HCT116 (cell line): ENCODE measurements at regions not wholly inside any gene's neighbourhood (a gene's known extent, or its start where the extent isn't known, plus 50 kb on each side); places are given as distances from the start of the nearest gene placed in this dataset.

ENCODE experiments used
- ATAC-seq: fragments of 200-7000 bp; cut with Tn5 transposase; 2 replicates; pipeline ENCODE4 v1.9.1; 2020; ENCODE audit warnings: mild to moderate bottlenecking, moderate library complexity
- BruUV-seq: library from RNA; stranded (reverse); fragments of 400-500 nt; replicated peaks from 2 replicates; lab custom pipeline; 2021; lab: Mats Ljungman, UMichigan
- CTCF ChIA-PET: fragments of 300-600 bp; sonication (Branson Sonifier 250); formaldehyde crosslinking; loops from one replicate; lab custom pipeline; 2021; ENCODE audit warnings: antibody characterized with exemption; lab: Charles Lee
- POLR2A ChIA-PET: fragments of 300-600, 350-600 bp; sonication (Branson Sonifier 250); formaldehyde crosslinking; loops from one replicate; lab custom pipeline; 2021; ENCODE audit warnings: antibody characterized with exemption; lab: Charles Lee
- RAD21 ChIA-PET, 2 experiments: fragments of 300-600 bp; sonication (Branson Sonifier 250); formaldehyde crosslinking; loops; one replicate each; lab custom pipeline; 2023; ENCODE audit warnings: low total read pairs in 2 of 2; ENCODE audit not compliant: uncharacterized antibody in 2 of 2, unreplicated experiment in 2 of 2, low non-redundant PET in 1 of 2; lab: Charles Lee
- DNase-seq: peaks from one replicate; pipeline ENCODE4 v3.0.0-alpha.2; 2010; ENCODE audit warnings: low read depth, low spot score
- H2AFZ ChIP-seq: fragments of 200-600 bp; shearing (Covaris generic), sonication (generic); 2 replicates; pipeline ENCODE4 v1.6.1; 2017; ENCODE audit warnings: low read depth, mixed run types, mixed read lengths, antibody characterized with exemption, low read length; ENCODE audit not compliant: poor library complexity, severe bottlenecking
- H3K27ac ChIP-seq: 2 replicates; pipeline ENCODE4 v1.5.1; 2012; ENCODE audit warnings: low read depth, low read length
- H3K27me3 ChIP-seq: fragments of 200-600 bp; sonication (generic); 2 replicates; pipeline ENCODE4 v1.6.1; 2016; ENCODE audit warnings: mixed run types, low read length, mixed read lengths; ENCODE audit not compliant: insufficient read depth
- H3K36me3 ChIP-seq, 2 experiments: fragments of 200-500 bp in 1 of 2; fragments of 200-600 bp in 1 of 2; sonication (Bioruptor generic) in 1 of 2; sonication (generic) in 1 of 2; 2 replicates each; pipeline versions ENCODE4 v1.5.1 to v1.6.1; 2014 to 2016; ENCODE audit warnings: low read length in 2 of 2, inconsistent platforms in 1 of 2, mixed read lengths in 1 of 2, mixed run types in 1 of 2; ENCODE audit not compliant: insufficient read depth in 2 of 2, control insufficient read depth in 1 of 2
- H3K4me1 ChIP-seq, 2 experiments: fragments of 200-600 bp in 1 of 2; sonication (generic) in 1 of 2; 2 replicates each; pipeline versions ENCODE4 v1.5.1 to v1.6.1; 2012 to 2017; ENCODE audit warnings: low read length in 2 of 2, inconsistent platforms in 1 of 2, mild to moderate bottlenecking in 1 of 2, mixed read lengths in 1 of 2, mixed run types in 1 of 2, moderate library complexity in 1 of 2; ENCODE audit not compliant: insufficient read depth in 2 of 2, control insufficient read depth in 1 of 2
- H3K4me2 ChIP-seq: fragments of 200-600 bp; sonication (generic); 2 replicates; pipeline ENCODE4 v1.6.1; 2017; ENCODE audit warnings: mixed run types, low read length, mixed read lengths
- H3K4me3 ChIP-seq, 2 experiments: fragments of 200-600 bp in 1 of 2; sonication (generic) in 1 of 2; replicated peaks in 1 of 2; 2 replicates each; pipeline ENCODE4 v1.5.1; 2011 to 2016; ENCODE audit warnings: low read length in 2 of 2, control low read depth in 1 of 2, low read depth in 1 of 2, mild to moderate bottlenecking in 1 of 2, mixed read lengths in 1 of 2, mixed run types in 1 of 2
- H3K79me2 ChIP-seq: fragments of 200-600 bp; sonication (generic); 2 replicates; pipeline ENCODE4 v1.6.1; 2017; ENCODE audit warnings: mild to moderate bottlenecking, mixed run types, low read length, moderate library complexity, mixed read lengths; ENCODE audit not compliant: insufficient read depth
- H3K9ac ChIP-seq: fragments of 200-600 bp; sonication (generic); 2 replicates; pipeline ENCODE4 v1.6.1; 2016; ENCODE audit warnings: low read length, mixed read lengths
- H3K9me2 ChIP-seq: fragments of 200-600 bp; sonication (generic), shearing (Covaris generic); 2 replicates; pipeline ENCODE4 v1.6.1; 2017; ENCODE audit warnings: mixed run types, mild to moderate bottlenecking, moderate library complexity; ENCODE audit not compliant: insufficient read depth
- H3K9me3 ChIP-seq, 2 experiments: fragments of 200-500 bp in 1 of 2; fragments of 200-600 bp in 1 of 2; sonication (Bioruptor generic) in 1 of 2; sonication (generic) in 1 of 2; 2 replicates each; pipeline ENCODE4 v1.6.1; 2014 to 2017; ENCODE audit warnings: low read length in 2 of 2, mixed read lengths in 2 of 2, inconsistent platforms in 1 of 2, low read depth in 1 of 2, mild to moderate bottlenecking in 1 of 2, mixed run types in 1 of 2, moderate library complexity in 1 of 2; ENCODE audit not compliant: control insufficient read depth in 1 of 2, insufficient read depth in 1 of 2
- H4K20me1 ChIP-seq: fragments of 200-600 bp; sonication (generic), shearing (Covaris generic); 2 replicates; pipeline ENCODE4 v1.6.1; 2017; ENCODE audit warnings: mixed run types, mild to moderate bottlenecking, moderate library complexity; ENCODE audit not compliant: insufficient read depth
- CBX3 ChIP-seq: IDR thresholded peaks from 2 replicates; pipeline ENCODE4 v1.6.1; 2012; ENCODE audit warnings: low read depth
- CEBPB ChIP-seq: IDR thresholded peaks from 2 replicates; pipeline ENCODE4 v1.6.1; 2012; ENCODE audit warnings: low read depth
- EGR1 ChIP-seq: IDR thresholded peaks from 2 replicates; pipeline ENCODE4 v1.6.1; 2012; ENCODE audit warnings: low read depth
- ELF1 ChIP-seq: IDR thresholded peaks from 2 replicates; pipeline ENCODE4 v1.6.1; 2012; ENCODE audit warnings: low read depth, borderline replicate concordance
- EZH2 ChIP-seq: fragments of 200-600 bp; sonication (generic); IDR thresholded peaks from 2 replicates; pipeline ENCODE4 v1.6.1; 2017; ENCODE audit warnings: antibody characterized with exemption, mixed run types
- FOSL1 ChIP-seq: IDR thresholded peaks from 2 replicates; pipeline ENCODE4 v1.6.1; 2012; ENCODE audit warnings: low read depth
- JUND ChIP-seq: IDR thresholded peaks from 2 replicates; pipeline ENCODE4 v1.6.1; 2012
- POLR2AphosphoS5 ChIP-seq: IDR thresholded peaks from 2 replicates; pipeline ENCODE4 v1.6.1; 2011; ENCODE audit warnings: mild to moderate bottlenecking, low read depth, low read length, moderate library complexity
- SRF ChIP-seq: IDR thresholded peaks from 2 replicates; pipeline ENCODE4 v1.6.1; 2012; ENCODE audit warnings: low read depth
- TCF7L2 ChIP-seq: IDR thresholded peaks from 2 replicates; pipeline ENCODE4 v1.7.0; 2011; ENCODE audit warnings: borderline replicate concordance, inconsistent platforms; ENCODE audit not compliant: insufficient read depth, insufficient read length; ENCODE audit errors: extremely low read depth
- YY1 ChIP-seq: IDR thresholded peaks from 2 replicates; pipeline ENCODE4 v1.6.1; 2011; ENCODE audit warnings: low read length, low read depth, moderate library complexity, mild to moderate bottlenecking; ENCODE audit not compliant: insufficient replicate concordance; ENCODE audit errors: extremely low read depth
- ZFX ChIP-seq: fragments of 450-650 bp; IDR thresholded peaks from 2 replicates; pipeline ENCODE4 v1.6.1; 2017
- ZNF274 ChIP-seq: fragments of 200-500 bp; sonication (Bioruptor generic); IDR thresholded peaks from 2 replicates; pipeline ENCODE4 v1.6.1; 2014; ENCODE audit warnings: mild to moderate bottlenecking, low read depth, low read length, inconsistent platforms
- intact Hi-C: fragments of 100-400 bp; cut with micrococcal nuclease; formaldehyde crosslinking; loops from 2 replicates; pipeline ENCODE4 v1.10.0; 2022
- TF ChIP-seq, protein P1 (sequence below): IDR thresholded peaks from 2 replicates; pipeline ENCODE4 v1.6.1; 2012
- TF ChIP-seq, protein P2 (sequence below): IDR thresholded peaks from 2 replicates; pipeline ENCODE4 v1.6.1; 2011; ENCODE audit warnings: mild to moderate bottlenecking, low read length, moderate library complexity; ENCODE audit not compliant: insufficient replicate concordance; ENCODE audit errors: extremely low read depth
- TF ChIP-seq, protein P3 (sequence below), 3 experiments: fragments of 200-600 bp in 1 of 3; sonication (generic) in 1 of 3; IDR thresholded peaks in 2 of 3; conservative IDR thresholded peaks in 1 of 3; 2 replicates each; pipeline ENCODE4 v1.5.1; 2012 to 2017; ENCODE audit warnings: low read depth in 2 of 3, low read length in 2 of 3, antibody characterized with exemption in 1 of 3, borderline replicate concordance in 1 of 3, control low read depth in 1 of 3, mild to moderate bottlenecking in 1 of 3, mixed read lengths in 1 of 3, mixed run types in 1 of 3, moderate library complexity in 1 of 3; ENCODE audit not compliant: insufficient read depth in 1 of 3

DNA sequence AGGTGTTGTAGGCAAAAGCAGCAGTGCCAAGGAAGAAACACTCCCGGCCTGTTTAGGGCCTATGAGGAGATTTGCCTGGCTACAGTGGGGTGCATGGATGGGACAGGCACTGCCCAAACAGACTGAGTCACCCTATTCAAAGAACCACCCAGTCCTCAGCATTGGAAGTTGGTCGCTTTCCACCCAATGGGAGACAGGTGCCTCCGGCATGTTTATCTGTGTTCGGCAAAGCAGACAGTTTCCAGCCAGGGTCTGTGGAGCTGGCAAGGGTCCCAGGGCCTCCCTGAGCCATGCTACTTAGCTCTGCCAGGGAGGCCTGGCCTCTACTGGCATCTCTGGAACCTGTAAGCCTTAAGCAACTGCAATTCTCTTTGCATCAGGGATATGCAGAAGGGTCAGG is 165.1 kb upstream of the ATP6AP2 start:
- ATAC-seq, result no peak

More for the DNA sequence above, 165.1 kb upstream of the ATP6AP2 start:
- TF ChIP-seq EGR1, result no peak
- TF ChIP-seq POLR2AphosphoS5, result no peak
- TF ChIP-seq CEBPB, result no peak
- no peak for TF ChIP-seq TCF7L2
- no peak for TF ChIP-seq ELF1
- no peak for TF ChIP-seq FOSL1
- no peak for TF ChIP-seq JUND
- TF ChIP-seq ZFX, result no peak
- TF ChIP-seq, protein P1, sequence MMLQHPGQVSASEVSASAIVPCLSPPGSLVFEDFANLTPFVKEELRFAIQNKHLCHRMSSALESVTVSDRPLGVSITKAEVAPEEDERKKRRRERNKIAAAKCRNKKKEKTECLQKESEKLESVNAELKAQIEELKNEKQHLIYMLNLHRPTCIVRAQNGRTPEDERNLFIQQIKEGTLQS, result no peak
- no peak for TF ChIP-seq SRF
- no peak for TF ChIP-seq CBX3
- TF ChIP-seq EZH2, result no peak
- no peak for TF ChIP-seq YY1
- TF ChIP-seq, protein P2, sequence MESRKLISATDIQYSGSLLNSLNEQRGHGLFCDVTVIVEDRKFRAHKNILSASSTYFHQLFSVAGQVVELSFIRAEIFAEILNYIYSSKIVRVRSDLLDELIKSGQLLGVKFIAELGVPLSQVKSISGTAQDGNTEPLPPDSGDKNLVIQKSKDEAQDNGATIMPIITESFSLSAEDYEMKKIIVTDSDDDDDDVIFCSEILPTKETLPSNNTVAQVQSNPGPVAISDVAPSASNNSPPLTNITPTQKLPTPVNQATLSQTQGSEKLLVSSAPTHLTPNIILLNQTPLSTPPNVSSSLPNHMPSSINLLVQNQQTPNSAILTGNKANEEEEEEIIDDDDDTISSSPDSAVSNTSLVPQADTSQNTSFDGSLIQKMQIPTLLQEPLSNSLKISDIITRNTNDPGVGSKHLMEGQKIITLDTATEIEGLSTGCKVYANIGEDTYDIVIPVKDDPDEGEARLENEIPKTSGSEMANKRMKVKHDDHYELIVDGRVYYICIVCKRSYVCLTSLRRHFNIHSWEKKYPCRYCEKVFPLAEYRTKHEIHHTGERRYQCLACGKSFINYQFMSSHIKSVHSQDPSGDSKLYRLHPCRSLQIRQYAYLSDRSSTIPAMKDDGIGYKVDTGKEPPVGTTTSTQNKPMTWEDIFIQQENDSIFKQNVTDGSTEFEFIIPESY, result no peak
- no peak for TF ChIP-seq ZNF274
- TF ChIP-seq, protein P3, sequence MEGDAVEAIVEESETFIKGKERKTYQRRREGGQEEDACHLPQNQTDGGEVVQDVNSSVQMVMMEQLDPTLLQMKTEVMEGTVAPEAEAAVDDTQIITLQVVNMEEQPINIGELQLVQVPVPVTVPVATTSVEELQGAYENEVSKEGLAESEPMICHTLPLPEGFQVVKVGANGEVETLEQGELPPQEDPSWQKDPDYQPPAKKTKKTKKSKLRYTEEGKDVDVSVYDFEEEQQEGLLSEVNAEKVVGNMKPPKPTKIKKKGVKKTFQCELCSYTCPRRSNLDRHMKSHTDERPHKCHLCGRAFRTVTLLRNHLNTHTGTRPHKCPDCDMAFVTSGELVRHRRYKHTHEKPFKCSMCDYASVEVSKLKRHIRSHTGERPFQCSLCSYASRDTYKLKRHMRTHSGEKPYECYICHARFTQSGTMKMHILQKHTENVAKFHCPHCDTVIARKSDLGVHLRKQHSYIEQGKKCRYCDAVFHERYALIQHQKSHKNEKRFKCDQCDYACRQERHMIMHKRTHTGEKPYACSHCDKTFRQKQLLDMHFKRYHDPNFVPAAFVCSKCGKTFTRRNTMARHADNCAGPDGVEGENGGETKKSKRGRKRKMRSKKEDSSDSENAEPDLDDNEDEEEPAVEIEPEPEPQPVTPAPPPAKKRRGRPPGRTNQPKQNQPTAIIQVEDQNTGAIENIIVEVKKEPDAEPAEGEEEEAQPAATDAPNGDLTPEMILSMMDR (IDR thresholded peaks at IDR 0.05 in 2 of 3, conservative IDR thresholded peaks at IDR 0.05 in 1 of 3; ENCODE audit: borderline replicate concordance in 1 of 3, insufficient read depth in 1 of 3, low read depth in 2 of 3, low read length in 2 of 3), result no peak
- no peak for DNase-seq
- no peak overlapping the region for H3K4me3 ChIP-seq
- ChIA-PET POLR2A (no interaction called here), CTCF (no interaction called here), RAD21 (no interaction called here)
- no TSS peak for BruUV-seq
- no peaks in the 10 kb centered on the region for H3K9me2 ChIP-seq
- peaks cover 0 to 3% of the 10 kb centered on the region in 2 experiments; a peak in 1 of 4 replicates for H3K4me1 ChIP-seq
- no peaks in the 10 kb centered on the region for H4K20me1 ChIP-seq
- no peak overlapping the region for H3K4me2 ChIP-seq
- no peaks in the 10 kb centered on the region for H3K9me3 ChIP-seq
- no peaks in the 10 kb centered on the region for H3K36me3 ChIP-seq
- intact Hi-C loops, result no loop called here
- no peak overlapping the region for H3K9ac ChIP-seq
- no peaks in the 10 kb centered on the region for H3K79me2 ChIP-seq
- H2AFZ ChIP-seq, result no peak overlapping the region
- H3K27me3 ChIP-seq, result no peaks in the 10 kb centered on the region
- H3K27ac ChIP-seq, result no peak overlapping the region
